K562 (cell line): ENCODE measurements at regions not wholly inside any gene's neighbourhood (a gene's known extent, or its start where the extent isn't known, plus 50 kb on each side); places are given as distances from the start of the nearest gene placed in this dataset.

ENCODE experiments used
- ATAC-seq: fragments of 200-7000 bp; cut with Tn5 transposase; 3 replicates; pipeline ENCODE4 v1.9.1; 2020; ENCODE audit warnings: moderate library complexity
- BruUV-seq: library from RNA; stranded (reverse); fragments of 400-500 nt; replicated peaks from 2 replicates; lab custom pipeline; 2021; lab: Mats Ljungman, UMichigan
- CTCF ChIA-PET: fragments of 300-600 bp; formaldehyde crosslinking; extraction: SDS; loops from one replicate; lab custom pipeline; 2021; ENCODE audit warnings: low intra/inter-chr PET ratio; lab: Yijun Ruan, JAX
- POLR2A ChIA-PET: fragments of 300-600, 350-650 bp; sonication (Branson Sonifier 250); formaldehyde crosslinking; extraction: SDS; loops from one replicate; lab custom pipeline; 2021; ENCODE audit warnings: antibody characterized with exemption, inconsistent platforms; lab: Yijun Ruan, JAX
- DNase-seq, 4 experiments: peaks; one replicate each; pipeline versions ENCODE4 v3.0.0 to v3.0.0-alpha.2; 2011 to 2018; ENCODE audit warnings: low spot score in 3 of 4, mixed read lengths in 3 of 4; ENCODE audit errors: extremely low read depth in 1 of 4
- FAIRE-seq: peaks from 2 replicates; lab custom pipeline; 2011; peaks lifted over from hg19 to GRCh38; lab: Jason Lieb, UNC
- H2AFZ ChIP-seq: 2 replicates; pipeline ENCODE4 v1.6.0; 2011; ENCODE audit warnings: low read depth, low read length, control low read depth, inconsistent platforms
- H3K27ac ChIP-seq: fragments of 200-600 bp; 3 replicates; pipeline ENCODE4 v1.8.0; 2011; ENCODE audit warnings: low read depth, mild to moderate bottlenecking, control low read depth, inconsistent platforms, low read length, moderate library complexity, mixed read lengths; ENCODE audit errors: extremely low read depth
- H3K27me3 ChIP-seq, 2 experiments: fragments of 300-600 bp in 1 of 2; 2 replicates in 1 of 2; 3 replicates in 1 of 2; pipeline versions ENCODE4 v1.6.0 to v1.8.0; 2011; ENCODE audit warnings: inconsistent platforms in 2 of 2, low read length in 2 of 2, mild to moderate bottlenecking in 1 of 2, mixed read lengths in 1 of 2, moderate library complexity in 1 of 2; ENCODE audit not compliant: control insufficient read depth in 2 of 2, insufficient read depth in 2 of 2
- H3K36me3 ChIP-seq: fragments of 300-600 bp; 3 replicates; pipeline ENCODE4 v1.8.0; 2011; ENCODE audit warnings: mild to moderate bottlenecking, low read length, inconsistent platforms; ENCODE audit not compliant: control insufficient read depth, insufficient read depth
- H3K4me1 ChIP-seq, 2 experiments: fragments of 200-600 bp in 1 of 2; replicated peaks in 1 of 2; 2 replicates in 1 of 2; 3 replicates in 1 of 2; pipeline versions ENCODE4 v1.5.1 to v1.8.0; 2011; ENCODE audit warnings: inconsistent platforms in 2 of 2, low read length in 2 of 2, mild to moderate bottlenecking in 1 of 2, mixed read lengths in 1 of 2, moderate library complexity in 1 of 2; ENCODE audit not compliant: control insufficient read depth in 2 of 2, insufficient read depth in 2 of 2
- H3K4me2 ChIP-seq: 2 replicates; pipeline ENCODE4 v1.6.1; 2011; ENCODE audit warnings: low read length, control low read depth, inconsistent platforms, mixed read lengths; ENCODE audit not compliant: insufficient read depth
- H3K4me3 ChIP-seq: fragments of 200-600 bp; sonication (generic), shearing (Covaris generic); 2 replicates; pipeline ENCODE4 v1.5.1; 2016; ENCODE audit warnings: control low read depth, inconsistent platforms
- H3K79me2 ChIP-seq: fragments of 200-600 bp; 3 replicates; pipeline ENCODE4 v1.8.0; 2011; ENCODE audit warnings: low read length, inconsistent platforms; ENCODE audit not compliant: control insufficient read depth, insufficient read depth
- H3K9ac ChIP-seq, 2 experiments: 2 replicates each; pipeline versions ENCODE4 v1.6.0 to v1.6.1; 2011; ENCODE audit warnings: low read depth in 2 of 2, low read length in 2 of 2, control low read depth in 1 of 2, inconsistent platforms in 1 of 2, mild to moderate bottlenecking in 1 of 2, mixed read lengths in 1 of 2; ENCODE audit not compliant: insufficient read depth in 1 of 2
- H3K9me1 ChIP-seq: one replicate; pipeline ENCODE4 v1.6.0; 2011; ENCODE audit warnings: inconsistent platforms, mild to moderate bottlenecking, low read length, moderate library complexity; ENCODE audit not compliant: control insufficient read depth, insufficient read depth
- H3K9me3 ChIP-seq: replicated peaks from 2 replicates; pipeline ENCODE4 v1.5.1; 2011; ENCODE audit warnings: low read depth, low read length, inconsistent platforms; ENCODE audit not compliant: control insufficient read depth, insufficient read depth
- H4K20me1 ChIP-seq: replicated peaks from 2 replicates; pipeline ENCODE4 v1.6.1; 2011; ENCODE audit warnings: low read length, inconsistent platforms, mixed read lengths; ENCODE audit not compliant: control insufficient read depth, insufficient read depth
- CHD4 ChIP-seq: fragments of 200-600 bp; sonication (generic); IDR thresholded peaks from 3 replicates; pipeline ENCODE4 v1.6.1; 2012; ENCODE audit warnings: low read depth, mild to moderate bottlenecking, mixed read lengths, low read length, inconsistent platforms; ENCODE audit not compliant: insufficient read depth, insufficient replicate concordance, poor library complexity, severe bottlenecking
- CREBBP ChIP-seq: IDR thresholded peaks from one replicate; pipeline ENCODE4 v1.6.1; 2012; ENCODE audit warnings: low read depth, mild to moderate bottlenecking, control low read depth, inconsistent platforms, low read length
- CTBP1 ChIP-seq: fragments of 450-650 bp; IDR thresholded peaks from 2 replicates; pipeline ENCODE4 v1.6.1; 2016; ENCODE audit warnings: borderline replicate concordance
- E2F5 ChIP-seq: sonication (generic); formaldehyde crosslinking; IDR thresholded peaks from 2 replicates; pipeline ENCODE4 v1.8.0; 2022; ENCODE audit warnings: mild to moderate bottlenecking, missing genetic modification reagents
- EP300 ChIP-seq: IDR thresholded peaks from 2 replicates; pipeline ENCODE4 v1.6.1; 2012; ENCODE audit warnings: low read length, improper control_type of control experiment
- HDAC3 ChIP-seq: fragments of 450-650 bp; IDR thresholded peaks from 2 replicates; pipeline ENCODE4 v1.6.1; 2018; ENCODE audit warnings: borderline replicate concordance, mild to moderate bottlenecking, moderate library complexity; ENCODE audit not compliant: partially characterized antibody
- LEF1 ChIP-seq: fragments of 450-650 bp; IDR thresholded peaks from 2 replicates; pipeline ENCODE4 v1.6.1; 2016; ENCODE audit warnings: mild to moderate bottlenecking
- PHF21A ChIP-seq: fragments of 450-650 bp; IDR thresholded peaks from 2 replicates; pipeline ENCODE4 v1.6.1; 2017; ENCODE audit warnings: low read depth, borderline replicate concordance
- SMAD1 ChIP-seq: fragments of 150-350 bp; IDR thresholded peaks from 2 replicates; pipeline ENCODE4 v1.6.1; 2014; ENCODE audit warnings: low read length, low read depth; ENCODE audit not compliant: partially characterized antibody
- SP2 ChIP-seq: IDR thresholded peaks from 2 replicates; pipeline ENCODE4 v1.6.1; 2011; ENCODE audit warnings: mild to moderate bottlenecking, low read depth, low read length, moderate library complexity; ENCODE audit not compliant: poor library complexity, severe bottlenecking; ENCODE audit errors: extremely low read depth
- ZBTB34 ChIP-seq: fragments of 250-450 bp; sonication (Bioruptor Pico); IDR thresholded peaks from 2 replicates; pipeline ENCODE4 v1.8.0; 2021; ENCODE audit warnings: mild to moderate bottlenecking, moderate library complexity
- ZKSCAN3 ChIP-seq: fragments of 250-450 bp; sonication (Bioruptor Pico); IDR thresholded peaks from 2 replicates; pipeline ENCODE4 v1.4.0; 2020
- ZNF76 ChIP-seq: fragments of 250-450 bp; sonication (Bioruptor Pico); IDR thresholded peaks from 2 replicates; pipeline ENCODE4 v1.4.0; 2020; ENCODE audit warnings: mild to moderate bottlenecking, moderate library complexity, borderline replicate concordance
- WGBS: fragments of 100-300 bp; shearing (Covaris generic); methylation state at CpG from one replicate; pipeline ENCODE4 v1.1.6; 2016; ENCODE audit warnings: low coverage, mixed read lengths; ENCODE audit not compliant: insufficient coverage; ENCODE audit errors: missing lambda C conversion rate; 5-methylcytosine and 5-hydroxymethylcytosine counted together
- in situ Hi-C: fragments of 300-500 bp; cut with MboI; formaldehyde crosslinking; loops from 4 replicates; pipeline ENCODE4 v1.15.0; 2018; ENCODE audit warnings: inconsistent platforms, mixed read lengths
- intact Hi-C: fragments of 100-400 bp; cut with micrococcal nuclease; formaldehyde crosslinking; loops from 2 replicates; pipeline ENCODE4 v1.14.2; 2022

- TF ChIP-seq ZKSCAN3 (CRISPR knock-in tag) (no peak), CTBP1 (no peak), ZNF76 (CRISPR knock-in tag) (no peak)
These were observed 666.7 kb upstream of the SGO1 start (continued) for GRCh38 chr3:20852712-20853111.

- ATAC-seq: no peak
- CTCF ChIA-PET: no interaction called here
These were observed 664.0 kb upstream of the SGO1 start for GRCh38 chr3:20849975-20850374.

More at GRCh38 chr3:20849975-20850374, 664.0 kb upstream of the SGO1 start:
- no peak for FAIRE-seq
- WGBS: 48% methylated on average over 5 of the region's 5 CpGs
- H3K9me3 ChIP-seq: no peaks in the 10 kb centered on the region
- no peak for TF ChIP-seq E2F5
- no peak for TF ChIP-seq PHF21A
- no peak for TF ChIP-seq CHD4
- no peak for TF ChIP-seq ZBTB34 (CRISPR knock-in tag)
- no peak for TF ChIP-seq CREBBP
- TF ChIP-seq EP300: no peak
- no peak for TF ChIP-seq SMAD1
- TF ChIP-seq HDAC3: no peak
- no peak for TF ChIP-seq SP2
- no peak for TF ChIP-seq LEF1
- TF ChIP-seq, all 486 proteins: peak for 0
- Histone ChIP-seq H3K27ac (no peak overlapping the region), H3K4me2 (no peak overlapping the region), H4K20me1 (no peaks in the 10 kb centered on the region), H3K9ac (no peak overlapping the region), H3K79me2 (no peaks in the 10 kb centered on the region), H3K27me3 (no peaks in the 10 kb centered on the region), H3K4me3 (no peak overlapping the region), H3K4me1 (no peaks in the 10 kb centered on the region), H2AFZ (no peak overlapping the region), H3K9me1 (no peaks in the 10 kb centered on the region), H3K36me3 (no peaks in the 10 kb centered on the region)
- BruUV-seq: no TSS peak
- POLR2A ChIA-PET: interaction anchor here (1.5 kb wide), 1 partner anchor 14 kb away, joined by 3 read pairs; no protein-coding TSS in a partner anchor
- DNase-seq: no peak
- in situ Hi-C loops (no loop called here), intact Hi-C loops (no loop called here)
